Caco-2 (cell line): ENCODE measurements at regions not wholly inside any gene's neighbourhood (a gene's known extent, or its start where the extent isn't known, plus 50 kb on each side); places are given as distances from the start of the nearest gene placed in this dataset.

Source experiments
- BruUV-seq: library from RNA; stranded (reverse); fragments of 400-500 nt; replicated peaks from 2 replicates; lab custom pipeline; 2021; lab: Mats Ljungman, UMichigan
- CTCF ChIA-PET: fragments of 300-600 bp; sonication (Branson Sonifier 250); formaldehyde crosslinking; loops from one replicate; lab custom pipeline; 2022; ENCODE audit warnings: antibody characterized with exemption; lab: Charles Lee
- POLR2A ChIA-PET: fragments of 300-600 bp; sonication (Branson Sonifier 250); formaldehyde crosslinking; loops from one replicate; lab custom pipeline; 2022; ENCODE audit warnings: antibody characterized with exemption; lab: Charles Lee
- DNase-seq, 2 experiments: peaks; one replicate each; pipeline versions ENCODE4 v3.0.0 to v3.0.0-alpha.2; 2020 to 2022
- H3K27me3 ChIP-seq: replicated peaks from 2 replicates; pipeline ENCODE4 v1.6.0; 2011; ENCODE audit warnings: low read length; ENCODE audit not compliant: control insufficient read depth, insufficient read depth
- H3K36me3 ChIP-seq: 2 replicates; pipeline ENCODE4 v1.5.1; 2011; ENCODE audit warnings: low read length; ENCODE audit not compliant: control insufficient read depth, insufficient read depth
- H3K4me1 ChIP-seq: fragments of 250-450 bp; sonication (Bioruptor Pico); 2 replicates; pipeline ENCODE4 v1.5.1; 2020; ENCODE audit warnings: mild to moderate bottlenecking
- H3K4me3 ChIP-seq: 2 replicates; pipeline ENCODE4 v1.5.1; 2011; ENCODE audit warnings: low read depth, mild to moderate bottlenecking, control low read depth, low read length
- H3K9me3 ChIP-seq: fragments of 250-450 bp; sonication (Bioruptor Pico); 2 replicates; pipeline ENCODE4 v1.5.1; 2020; ENCODE audit warnings: mild to moderate bottlenecking, moderate library complexity
- H3K27ac Mint-ChIP-seq: one replicate; pipeline ENCODE4 v1.8.0; 2022; ENCODE audit warnings: mixed read lengths; ENCODE audit not compliant: unreplicated experiment
- H3K27me3 Mint-ChIP-seq: one replicate; pipeline ENCODE4 v1.8.0; 2022; ENCODE audit warnings: mixed read lengths; ENCODE audit not compliant: insufficient read depth, unreplicated experiment
- H3K36me3 Mint-ChIP-seq: one replicate; pipeline ENCODE4 v1.8.0; 2022; ENCODE audit warnings: mild to moderate bottlenecking, mixed read lengths; ENCODE audit not compliant: insufficient read depth, unreplicated experiment
- H3K4me1 Mint-ChIP-seq: one replicate; pipeline ENCODE4 v1.8.0; 2022; ENCODE audit warnings: low read depth, mixed read lengths; ENCODE audit not compliant: unreplicated experiment
- H3K4me3 Mint-ChIP-seq: one replicate; pipeline ENCODE4 v1.8.0; 2022; ENCODE audit warnings: mild to moderate bottlenecking, moderate library complexity, mixed read lengths; ENCODE audit not compliant: unreplicated experiment
- H3K9me3 Mint-ChIP-seq: one replicate; pipeline ENCODE4 v1.8.0; 2022; ENCODE audit warnings: mixed read lengths; ENCODE audit not compliant: unreplicated experiment
- intact Hi-C: fragments of 100-400 bp; cut with micrococcal nuclease; formaldehyde crosslinking; loops from one replicate; pipeline ENCODE4 v1.10.0; 2022; ENCODE audit not compliant: unreplicated experiment
- TF ChIP-seq, protein P1 (sequence below), 2 experiments: fragments of 200-600 bp in 1 of 2; IDR thresholded peaks; 1 replicate in 1 of 2; 2 replicates in 1 of 2; pipeline versions ENCODE4 v1.5.1 to v1.8.0; 2011 to 2022; ENCODE audit warnings: antibody characterized with exemption in 1 of 2, control low read depth in 1 of 2, inconsistent platforms in 1 of 2, low read depth in 1 of 2, low read length in 1 of 2, mild to moderate bottlenecking in 1 of 2, moderate library complexity in 1 of 2; ENCODE audit not compliant: insufficient read depth in 1 of 2, severe bottlenecking in 1 of 2, unreplicated experiment in 1 of 2

GRCh38 chr1:234666761-234667160 lies 56.8 kb upstream of the IRF2BP2 start:
- Mint-ChIP-seq H3K27ac (no peak overlapping the region), H3K4me1 (peaks cover 32% of the 10 kb centered on the region), H3K9me3 (no peaks in the 10 kb centered on the region), H3K4me3 (no peak overlapping the region), H3K27me3 (no peaks in the 10 kb centered on the region), H3K36me3 (no peaks in the 10 kb centered on the region)
- intact Hi-C loops, result no loop called here
- CTCF ChIA-PET, result no interaction called here
- H3K9me3 ChIP-seq, result peaks cover 4% of the 10 kb centered on the region; the same call in 1 of the 2 replicates
- H3K4me3 ChIP-seq, result no peak overlapping the region
- BruUV-seq, result no TSS peak
- H3K27me3 ChIP-seq, result no peaks in the 10 kb centered on the region
- TF ChIP-seq, protein P1, sequence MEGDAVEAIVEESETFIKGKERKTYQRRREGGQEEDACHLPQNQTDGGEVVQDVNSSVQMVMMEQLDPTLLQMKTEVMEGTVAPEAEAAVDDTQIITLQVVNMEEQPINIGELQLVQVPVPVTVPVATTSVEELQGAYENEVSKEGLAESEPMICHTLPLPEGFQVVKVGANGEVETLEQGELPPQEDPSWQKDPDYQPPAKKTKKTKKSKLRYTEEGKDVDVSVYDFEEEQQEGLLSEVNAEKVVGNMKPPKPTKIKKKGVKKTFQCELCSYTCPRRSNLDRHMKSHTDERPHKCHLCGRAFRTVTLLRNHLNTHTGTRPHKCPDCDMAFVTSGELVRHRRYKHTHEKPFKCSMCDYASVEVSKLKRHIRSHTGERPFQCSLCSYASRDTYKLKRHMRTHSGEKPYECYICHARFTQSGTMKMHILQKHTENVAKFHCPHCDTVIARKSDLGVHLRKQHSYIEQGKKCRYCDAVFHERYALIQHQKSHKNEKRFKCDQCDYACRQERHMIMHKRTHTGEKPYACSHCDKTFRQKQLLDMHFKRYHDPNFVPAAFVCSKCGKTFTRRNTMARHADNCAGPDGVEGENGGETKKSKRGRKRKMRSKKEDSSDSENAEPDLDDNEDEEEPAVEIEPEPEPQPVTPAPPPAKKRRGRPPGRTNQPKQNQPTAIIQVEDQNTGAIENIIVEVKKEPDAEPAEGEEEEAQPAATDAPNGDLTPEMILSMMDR (IDR thresholded peaks at IDR 0.05; ENCODE audit: insufficient read depth in 1 of 2, low read depth in 1 of 2, low read length in 1 of 2, severe bottlenecking in 1 of 2, unreplicated experiment in 1 of 2), result no peak
- peaks cover 23% of the 10 kb centered on the region for H3K4me1 ChIP-seq
- H3K36me3 ChIP-seq, result no peaks in the 10 kb centered on the region; the same call in 1 of the 2 replicates
- POLR2A ChIA-PET, result no interaction called here
- DNase-seq, result no peak

DNA sequence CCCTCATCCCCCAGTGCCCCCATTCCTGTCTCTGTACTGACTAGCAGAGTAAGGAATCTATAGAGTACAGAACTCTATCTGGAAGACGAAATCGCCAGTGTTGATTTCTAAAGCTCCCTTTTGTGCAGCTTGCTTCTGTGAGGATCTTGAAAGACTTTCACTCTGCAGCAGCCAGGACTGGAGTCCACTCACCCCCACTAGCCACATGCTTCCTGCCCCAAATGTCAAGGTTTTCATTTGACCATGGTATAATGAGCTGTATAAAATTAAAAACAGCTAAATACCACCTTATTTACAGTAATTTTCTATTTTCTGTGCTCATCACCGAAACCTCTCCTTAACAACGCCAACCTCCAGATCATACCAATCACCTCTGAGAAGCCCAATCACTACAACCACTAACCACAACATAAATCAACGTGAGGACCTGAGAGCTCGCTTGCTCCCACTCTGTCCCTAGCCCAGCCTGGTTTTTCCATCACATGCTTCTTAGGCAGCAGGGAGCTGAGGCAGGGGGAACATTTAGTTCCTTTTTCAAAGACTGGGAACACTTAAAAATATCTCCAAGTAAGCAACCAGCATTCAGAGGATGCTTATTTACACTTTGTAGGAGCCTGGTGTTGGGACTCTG lies 56.1 kb upstream of the IRF2BP2 start:
- no peaks in the 10 kb centered on the region; the same call in 1 of the 2 replicates for H3K36me3 ChIP-seq
- TF ChIP-seq, protein P1 (IDR thresholded peaks at IDR 0.05; ENCODE audit: insufficient read depth in 1 of 2, low read depth in 1 of 2, low read length in 1 of 2, severe bottlenecking in 1 of 2, unreplicated experiment in 1 of 2), result no peak
- H3K9me3 ChIP-seq, result peaks cover 4% of the 10 kb centered on the region; the same call in 1 of the 2 replicates
- no peak for DNase-seq
- no peaks in the 10 kb centered on the region for H3K27me3 ChIP-seq
- no TSS peak for BruUV-seq
- Mint-ChIP-seq H3K27me3 (no peaks in the 10 kb centered on the region), H3K4me3 (no peak overlapping the region), H3K27ac (no peak overlapping the region), H3K4me1 (peaks cover 31% of the 10 kb centered on the region), H3K9me3 (no peaks in the 10 kb centered on the region), H3K36me3 (no peaks in the 10 kb centered on the region)
- peaks cover 16% of the 10 kb centered on the region for H3K4me1 ChIP-seq
- ChIA-PET CTCF (no interaction called here), POLR2A (no interaction called here)
- H3K4me3 ChIP-seq, result no peak overlapping the region
- intact Hi-C loops, result no loop called here

DNA sequence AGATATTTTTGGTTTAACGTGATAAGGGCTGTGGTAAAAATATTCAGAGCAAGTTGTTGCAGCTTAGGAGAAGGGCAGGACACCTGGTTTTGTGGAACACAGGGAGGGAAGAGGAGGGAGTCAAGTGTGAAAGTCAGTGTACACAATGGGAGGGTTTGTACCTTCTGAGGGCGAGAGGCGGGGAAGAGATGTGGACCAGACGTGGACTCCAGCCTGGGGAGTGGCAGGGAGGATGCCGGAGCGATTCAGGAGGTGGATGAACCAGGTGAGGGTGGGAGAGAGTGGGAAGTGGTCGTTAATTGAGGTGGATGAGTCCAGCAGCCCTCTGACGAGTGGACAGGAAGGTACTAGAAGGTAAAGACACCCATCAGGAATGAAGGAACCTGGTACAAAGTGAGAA lies 52.2 kb upstream of the IRF2BP2 start:
- no peaks in the 10 kb centered on the region for H3K9me3 Mint-ChIP-seq
- H3K4me1 ChIP-seq, result peaks cover 21% of the 10 kb centered on the region
- TF ChIP-seq, protein P1 (IDR thresholded peaks at IDR 0.05; ENCODE audit: insufficient read depth in 1 of 2, low read depth in 1 of 2, low read length in 1 of 2, severe bottlenecking in 1 of 2, unreplicated experiment in 1 of 2), result no peak
- peak overlapping the region; percentile 48 for H3K27ac Mint-ChIP-seq
- no peaks in the 10 kb centered on the region for H3K27me3 Mint-ChIP-seq
- no peak overlapping the region for H3K4me3 ChIP-seq
- no peak for DNase-seq
- no TSS peak for BruUV-seq
- no peaks in the 10 kb centered on the region for H3K9me3 ChIP-seq
- POLR2A ChIA-PET, result no interaction called here
- no peaks in the 10 kb centered on the region for H3K36me3 ChIP-seq
- H3K36me3 Mint-ChIP-seq, result no peaks in the 10 kb centered on the region
- H3K27me3 ChIP-seq, result no peaks in the 10 kb centered on the region
- H3K4me3 Mint-ChIP-seq, result no peak overlapping the region
- H3K4me1 Mint-ChIP-seq, result peaks cover 32% of the 10 kb centered on the region
- CTCF ChIA-PET, result no interaction called here
- intact Hi-C loops, result no loop called here
